H9 (cell line): ENCODE measurements at regions not wholly inside any gene's neighbourhood (a gene's known extent, or its start where the extent isn't known, plus 50 kb on each side); places are given as distances from the start of the nearest gene placed in this dataset.

Source experiments
- DNase-seq: peaks from one replicate; pipeline ENCODE4 v3.0.0-alpha.2; 2017
- H2AFZ ChIP-seq: one replicate; pipeline ENCODE4 v1.6.1; 2013; ENCODE audit warnings: mild to moderate bottlenecking, low read length, control low read depth, moderate library complexity
- H2AK5ac ChIP-seq: 2 replicates; pipeline ENCODE4 v1.6.1; 2013; ENCODE audit warnings: low read length, control low read depth, mixed read lengths; ENCODE audit not compliant: insufficient read length
- H2BK120ac ChIP-seq: one replicate; pipeline ENCODE4 v1.6.1; 2013; ENCODE audit warnings: low read depth, mild to moderate bottlenecking, low read length, control low read depth, inconsistent platforms; ENCODE audit not compliant: poor library complexity, severe bottlenecking
- H2BK12ac ChIP-seq: 2 replicates; pipeline ENCODE4 v1.6.1; 2013; ENCODE audit warnings: low read length, control low read depth, mixed read lengths, low read depth; ENCODE audit not compliant: insufficient read length
- H2BK15ac ChIP-seq: 2 replicates; pipeline ENCODE4 v1.6.1; 2013; ENCODE audit warnings: low read depth, low read length, control low read depth
- H2BK20ac ChIP-seq: one replicate; pipeline ENCODE4 v1.6.1; 2013; ENCODE audit warnings: low read depth, mild to moderate bottlenecking, low read length, control low read depth, inconsistent platforms; ENCODE audit not compliant: poor library complexity, severe bottlenecking
- H2BK5ac ChIP-seq: 2 replicates; pipeline ENCODE4 v1.6.1; 2013; ENCODE audit warnings: low read length, control low read depth, mixed read lengths; ENCODE audit not compliant: insufficient read length
- H3K14ac ChIP-seq: 2 replicates; pipeline ENCODE4 v1.6.1; 2013; ENCODE audit warnings: low read length, control low read depth; ENCODE audit not compliant: insufficient read depth
- H3K18ac ChIP-seq: 2 replicates; pipeline ENCODE4 v1.6.1; 2013; ENCODE audit warnings: low read depth, mild to moderate bottlenecking, mixed read lengths, low read length, control low read depth; ENCODE audit not compliant: insufficient read length
- H3K23ac ChIP-seq: 2 replicates; pipeline ENCODE4 v1.6.1; 2013; ENCODE audit warnings: low read length, control low read depth, mixed read lengths, low read depth; ENCODE audit not compliant: insufficient read length
- H3K23me2 ChIP-seq: 2 replicates; pipeline ENCODE4 v1.6.1; 2013; ENCODE audit warnings: low read depth, mild to moderate bottlenecking, mixed read lengths, low read length, control low read depth; ENCODE audit not compliant: insufficient read length, poor library complexity, severe bottlenecking
- H3K27ac ChIP-seq: 2 replicates; pipeline ENCODE4 v1.5.1; 2013; ENCODE audit warnings: low read length, control low read depth, mixed read lengths, low read depth; ENCODE audit not compliant: insufficient read length
- H3K27me3 ChIP-seq: 2 replicates; pipeline ENCODE4 v1.6.1; 2013; ENCODE audit warnings: low read length, control low read depth, inconsistent platforms; ENCODE audit not compliant: insufficient read depth
- H3K4ac ChIP-seq: 2 replicates; pipeline ENCODE4 v1.6.1; 2013; ENCODE audit warnings: low read depth, mild to moderate bottlenecking, control low read depth, inconsistent platforms, low read length, moderate library complexity
- H3K4me1 ChIP-seq: 2 replicates; pipeline ENCODE4 v1.6.1; 2013; ENCODE audit warnings: low read length, control low read depth, inconsistent platforms; ENCODE audit not compliant: insufficient read depth
- H3K4me2 ChIP-seq: 2 replicates; pipeline ENCODE4 v1.6.1; 2013; ENCODE audit warnings: low read length, control low read depth, mixed read lengths; ENCODE audit not compliant: insufficient read length, insufficient read depth
- H3K56ac ChIP-seq: 2 replicates; pipeline ENCODE4 v1.6.1; 2013; ENCODE audit warnings: low read depth, mild to moderate bottlenecking, mixed read lengths, low read length, control low read depth; ENCODE audit not compliant: insufficient read length
- H3K79me1 ChIP-seq: 2 replicates; pipeline ENCODE4 v1.6.1; 2013; ENCODE audit warnings: low read depth, mild to moderate bottlenecking, moderate library complexity, low read length, control low read depth, inconsistent platforms; ENCODE audit not compliant: insufficient read depth, poor library complexity, severe bottlenecking
- H3K79me2 ChIP-seq: 2 replicates; pipeline ENCODE4 v1.6.1; 2013; ENCODE audit warnings: low read length, control low read depth, inconsistent platforms; ENCODE audit not compliant: insufficient read depth
- H3K9ac ChIP-seq: 2 replicates; pipeline ENCODE4 v1.6.1; 2013; ENCODE audit warnings: low read length, control low read depth, mixed read lengths; ENCODE audit not compliant: insufficient read length; ENCODE audit errors: extremely low read depth
- H3K9me3 ChIP-seq: one replicate; pipeline ENCODE4 v1.6.1; 2013; ENCODE audit warnings: low read depth, low read length, inconsistent platforms; ENCODE audit not compliant: control insufficient read depth
- H3T11ph ChIP-seq: one replicate; pipeline ENCODE4 v1.6.1; 2013; ENCODE audit warnings: mild to moderate bottlenecking, low read length, control low read depth, inconsistent platforms
- H4K20me1 ChIP-seq: one replicate; pipeline ENCODE4 v1.6.1; 2013; ENCODE audit not compliant: control insufficient read depth, insufficient read length, insufficient read depth
- H4K5ac ChIP-seq: 2 replicates; pipeline ENCODE4 v1.6.1; 2013; ENCODE audit warnings: low read depth, mild to moderate bottlenecking, mixed read lengths, low read length, control low read depth; ENCODE audit not compliant: insufficient read length
- H4K8ac ChIP-seq: replicated peaks from 2 replicates; pipeline ENCODE4 v1.6.1; 2013; ENCODE audit warnings: low read length, control low read depth, mixed read lengths, low read depth; ENCODE audit not compliant: insufficient read length
- H4K91ac ChIP-seq: 2 replicates; pipeline ENCODE4 v1.6.1; 2013; ENCODE audit warnings: low read depth, mild to moderate bottlenecking, moderate library complexity, mixed read lengths, low read length, control low read depth; ENCODE audit not compliant: insufficient read length
- H3K27ac Mint-ChIP-seq, 3 experiments: 2 replicates in 2 of 3; 3 replicates in 1 of 3; pipeline ENCODE4 v1.8.0; 2020 to 2021; ENCODE audit warnings: mixed read lengths in 3 of 3, mild to moderate bottlenecking in 1 of 3, moderate library complexity in 1 of 3
- H3K27me3 Mint-ChIP-seq: 2 replicates; pipeline ENCODE4 v1.8.0; 2021; ENCODE audit warnings: low read depth, mild to moderate bottlenecking, moderate library complexity, mixed read lengths
- H3K36me3 Mint-ChIP-seq, 3 experiments: 2 replicates in 2 of 3; 3 replicates in 1 of 3; pipeline ENCODE4 v1.8.0; 2020 to 2021; ENCODE audit warnings: low read depth in 3 of 3, mixed read lengths in 3 of 3; ENCODE audit not compliant: insufficient read depth in 1 of 3
- H3K4me1 Mint-ChIP-seq, 2 experiments: 2 replicates each; pipeline ENCODE4 v1.8.0; 2020; ENCODE audit warnings: mixed read lengths in 2 of 2
- H3K4me3 Mint-ChIP-seq, 2 experiments: 2 replicates in 1 of 2; 3 replicates in 1 of 2; pipeline ENCODE4 v1.8.0; 2020 to 2021; ENCODE audit warnings: mild to moderate bottlenecking in 2 of 2, mixed read lengths in 2 of 2, moderate library complexity in 1 of 2
- H3K9me3 Mint-ChIP-seq, 2 experiments: 2 replicates in 1 of 2; 3 replicates in 1 of 2; pipeline ENCODE4 v1.8.0; 2020; ENCODE audit warnings: mild to moderate bottlenecking in 2 of 2, mixed read lengths in 2 of 2, moderate library complexity in 1 of 2
- CTCF ChIP-seq: fragments of 200-600 bp; sonication (generic); conservative IDR thresholded peaks from 3 replicates; pipeline ENCODE4 v1.8.0; 2021; ENCODE audit warnings: antibody characterized with exemption, mild to moderate bottlenecking
- WGBS: extraction: QIAGEN DNeasy Blood & Tissue Kit; methylation state at CpG from one replicate; pipeline ENCODE4 v1.1.7; 2013; ENCODE audit warnings: missing lambda C conversion rate, low lambda C conversion rate, mixed read lengths; ENCODE audit not compliant: insufficient read length; ENCODE audit errors: extremely low coverage; 5-methylcytosine and 5-hydroxymethylcytosine counted together

GRCh38 chr17:51387986-51388385 lies 127.6 kb downstream of the UTP18 start:
- Histone ChIP-seq H3K4me2 (no peak overlapping the region), H3K18ac (no peak overlapping the region), H3K9ac (no peak overlapping the region), H2BK12ac (no peak overlapping the region), H3K79me2 (no peaks in the 10 kb centered on the region), H4K8ac (no peak overlapping the region), H2BK120ac (no peak overlapping the region), H3T11ph (no peak overlapping the region), H2BK5ac (no peak overlapping the region), H3K4me1 (no peaks in the 10 kb centered on the region), H3K79me1 (no peaks in the 10 kb centered on the region), H3K27me3 (no peaks in the 10 kb centered on the region), H2BK15ac (no peak overlapping the region), H2AFZ (no peak overlapping the region), H3K23me2 (no peaks in the 10 kb centered on the region), H3K9me3 (no peaks in the 10 kb centered on the region), H4K5ac (no peak overlapping the region), H4K20me1 (no peaks in the 10 kb centered on the region), H3K14ac (no peak overlapping the region), H2BK20ac (no peak overlapping the region), H2AK5ac (no peak overlapping the region), H3K56ac (no peak overlapping the region), H3K27ac (no peak overlapping the region), H3K4ac (no peak overlapping the region), H3K23ac (no peak overlapping the region), H4K91ac (no peak overlapping the region)
- TF ChIP-seq CTCF = no peak
- no peak overlapping the region for H3K4me3 Mint-ChIP-seq
- H3K27ac Mint-ChIP-seq = no peak overlapping the region
- no peak for DNase-seq
- H3K27me3 Mint-ChIP-seq = no peaks in the 10 kb centered on the region; the same call in none of the 2 replicates
- no peaks in the 10 kb centered on the region; a peak in 1 of 4 replicates for H3K4me1 Mint-ChIP-seq
- WGBS = no CpG with 5 or more reads among the region's 2 CpGs
- no peaks in the 10 kb centered on the region for H3K36me3 Mint-ChIP-seq
- H3K9me3 Mint-ChIP-seq = no peaks in the 10 kb centered on the region
